ENCODE measurements at regions not wholly inside any gene's neighbourhood (a gene's known extent, or its start where the extent isn't known, plus 50 kb on each side); places are given as distances from the start of the nearest gene placed in this dataset.

GRCh38 chr10:8962249-8962648 lies 907.8 kb downstream of the GATA3 start:
- CTCF ChIA-PET: no interaction called here

More at GRCh38 chr10:8962249-8962648, 907.8 kb downstream of the GATA3 start:
- H2AFZ ChIP-seq (replicated peaks; ENCODE audit: low read length, poor library complexity): no peak overlapping the region
- in situ Hi-C loops (cut with MboI; ENCODE audit: low sequenced_read_pairs) (no loop called here), intact Hi-C loops (cut with micrococcal nuclease) (no loop called here), dilution Hi-C loops (cut with HindIII; ENCODE audit: low sequenced_read_pairs, unreplicated experiment) (no loop called here)
- no peaks in the 10 kb centered on the region for H3K27me3 ChIP-seq (ENCODE audit: control insufficient read depth, insufficient read depth, low read length)
- BruUV-seq (replicated peaks): no TSS peak
- H4K5ac ChIP-seq (ENCODE audit: low read depth, low read length): no peak overlapping the region
- no peak for DNase-seq
- H3K23ac ChIP-seq (ENCODE audit: low read depth, low read length): no peak overlapping the region
- no peak overlapping the region for H2AK5ac ChIP-seq (ENCODE audit: low read depth, low read length)
- H3K79me1 ChIP-seq (ENCODE audit: low read depth in 1 of 2, low read length in 2 of 2): no peaks in the 10 kb centered on the region
- no peak overlapping the region for H3K18ac ChIP-seq (ENCODE audit: low read depth, low read length)
- no peak for TF ChIP-seq NFE2L2 (IDR thresholded peaks at IDR 0.05; ENCODE audit: low read depth, low read length)
- no peaks in the 10 kb centered on the region for H3K36me3 ChIP-seq (ENCODE audit: control insufficient read depth, insufficient read depth, low read length)
- H3K4ac ChIP-seq (ENCODE audit: low read depth, low read length): no peak overlapping the region
- H3K9ac ChIP-seq (ENCODE audit: low read depth, low read length): no peak overlapping the region
- H3K4me2 ChIP-seq (ENCODE audit: low read depth, low read length): no peak overlapping the region
- H3K14ac ChIP-seq (replicated peaks; ENCODE audit: low read depth, low read length): no peak overlapping the region
- POLR2A ChIA-PET (ENCODE audit: unreplicated experiment): no interaction called here
- no peak overlapping the region for H2BK5ac ChIP-seq (ENCODE audit: low read depth, low read length, poor library complexity, severe bottlenecking)
- H3K4me3 ChIP-seq (ENCODE audit: insufficient read depth, low read depth, low read length): no peak overlapping the region
- no peak overlapping the region for H2BK15ac ChIP-seq (ENCODE audit: low read depth, low read length)
- no peak overlapping the region for H2BK20ac ChIP-seq (ENCODE audit: low read depth, low read length)
- H2AK9ac ChIP-seq (replicated peaks; ENCODE audit: low read depth, low read length, poor library complexity): no peak overlapping the region
- no peaks in the 10 kb centered on the region for H3K9me1 ChIP-seq (ENCODE audit: insufficient read depth, low read length)
- no peak for ATAC-seq (ENCODE audit: low read depth)
- H4K20me1 ChIP-seq (ENCODE audit: insufficient read depth, low read length): no peaks in the 10 kb centered on the region
- H3K4me1 ChIP-seq (ENCODE audit: control insufficient read depth, insufficient read depth, low read length): no peaks in the 10 kb centered on the region
- H3K9me3 ChIP-seq (ENCODE audit: control insufficient read depth, insufficient read depth, low read length): no peaks in the 10 kb centered on the region
- H3K27ac ChIP-seq (ENCODE audit: insufficient read depth, low read length): no peak overlapping the region
- H4K91ac ChIP-seq (ENCODE audit: insufficient read depth, low read depth, low read length): no peak overlapping the region
- no peak overlapping the region for H3K56ac ChIP-seq (ENCODE audit: extremely low read depth, insufficient read depth, low read length)
- H4K8ac ChIP-seq (ENCODE audit: low read depth in 2 of 2, low read length in 2 of 2): no peak overlapping the region
- H2BK120ac ChIP-seq (ENCODE audit: low read depth, low read length): no peak overlapping the region

Measured in IMR-90 (cell line).